Esophagus mucosa (tissue), 1 donor: ENCODE measurements at regions not wholly inside any gene's neighbourhood (a gene's known extent, or its start where the extent isn't known, plus 50 kb on each side); places are given as distances from the start of the nearest gene placed in this dataset.
"Not testable (repeated sequence)": the region's sequence is repeated elsewhere in the genome, so short reads cannot be mapped to it uniquely, and the experiment has no call there.

Source experiments
- ATAC-seq: fragments of 200-7000 bp; cut with Tn5 transposase; one replicate; pipeline ENCODE4 v1.9.1; 2020
- donor health status: DM: yes; HTN: yes; CAD: no.

- ATAC-seq = no peak
Measured at GRCh38 chr9:103407260-103407659, 412.1 kb downstream of the CYLC2 start.

DNA sequence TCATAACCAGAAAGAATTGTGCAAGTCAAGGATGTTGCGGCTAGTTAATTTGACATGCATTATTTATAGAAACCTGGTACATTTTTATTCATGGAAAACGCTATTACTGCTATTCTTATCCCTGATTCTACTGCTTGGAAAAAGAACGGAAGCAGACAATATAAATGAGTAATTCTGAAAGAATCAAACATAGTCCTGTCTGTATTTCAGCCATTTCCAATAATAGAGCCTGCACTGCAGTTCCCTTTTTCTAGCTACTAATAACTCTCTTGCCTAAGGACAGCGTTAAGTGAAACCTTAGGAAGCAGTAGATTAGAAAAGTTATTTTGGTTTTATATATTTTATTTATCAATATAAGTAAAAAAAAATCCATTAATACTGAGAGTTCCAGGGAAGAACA lies 414.9 kb downstream of the CYLC2 start:
- no peak for ATAC-seq

GRCh38 chr9:103427696-103428095 lies 432.6 kb downstream of the CYLC2 start:
- ATAC-seq = no peak

GRCh38 chr9:103430469-103430868 lies 435.3 kb downstream of the CYLC2 start:
- no peak for ATAC-seq

- no peak for ATAC-seq
Measured at GRCh38 chr9:103431809-103432208, 436.7 kb downstream of the CYLC2 start.

DNA sequence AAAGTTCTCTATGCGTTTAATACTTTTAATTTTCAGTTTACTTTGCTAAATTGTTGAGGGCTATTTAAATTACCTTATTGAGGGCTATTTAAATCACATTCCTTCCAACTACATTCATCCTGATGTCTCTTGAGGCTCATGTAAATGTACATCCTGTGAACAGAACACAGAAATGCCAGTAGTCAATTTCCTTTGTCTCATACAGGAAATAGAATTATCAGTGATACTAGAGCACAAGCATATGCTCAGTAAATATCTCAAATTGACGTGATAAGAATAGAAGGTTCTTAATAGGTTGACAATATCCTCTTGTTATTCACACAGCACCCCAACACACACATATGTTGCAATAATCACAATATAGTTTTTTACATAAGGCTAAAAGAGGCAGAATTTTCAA lies 449.0 kb downstream of the CYLC2 start:
- ATAC-seq = no peak

GRCh38 chr9:103458826-103459225 lies 463.7 kb downstream of the CYLC2 start:
- ATAC-seq = no peak

DNA sequence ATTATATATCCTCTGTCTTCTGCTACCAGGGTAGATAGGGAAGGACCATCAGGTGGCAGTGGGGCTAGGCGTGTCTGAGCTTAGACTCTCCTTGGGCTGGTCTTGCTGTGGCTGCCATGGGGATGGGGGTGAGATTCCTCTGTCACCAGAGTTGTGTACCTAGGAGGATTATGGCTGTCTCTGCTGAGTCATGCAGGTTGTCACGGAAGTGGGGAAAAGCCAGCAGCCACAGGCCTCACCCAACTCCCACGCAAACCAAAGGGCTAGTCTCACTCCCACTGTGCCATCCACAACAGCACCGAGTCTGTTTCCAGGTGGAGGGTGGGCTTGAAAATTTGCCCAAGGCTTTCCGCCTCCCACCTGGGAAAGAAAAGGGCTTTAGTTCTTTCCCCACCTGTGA lies 476.1 kb downstream of the CYLC2 start:
- ATAC-seq = no peak

DNA sequence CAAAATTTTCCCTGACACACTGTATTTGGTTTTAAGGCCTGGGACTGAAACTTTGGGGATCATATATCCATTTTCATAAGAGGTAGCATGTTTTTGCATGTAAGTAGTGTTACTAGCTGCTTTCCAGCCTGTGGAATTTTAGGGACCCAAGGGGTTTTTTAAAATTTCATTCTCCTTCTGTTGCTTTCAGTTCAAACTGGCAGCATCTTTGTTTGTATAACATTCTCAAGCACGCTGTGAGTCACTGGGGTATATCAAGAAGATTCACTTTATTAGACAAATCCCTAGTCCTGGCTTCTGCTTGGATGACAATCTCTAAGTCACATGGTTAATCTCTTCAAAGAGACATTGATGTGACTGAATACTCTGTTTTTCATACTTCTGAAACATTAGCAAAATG lies 479.0 kb downstream of the CYLC2 start:
- ATAC-seq = no peak

DNA sequence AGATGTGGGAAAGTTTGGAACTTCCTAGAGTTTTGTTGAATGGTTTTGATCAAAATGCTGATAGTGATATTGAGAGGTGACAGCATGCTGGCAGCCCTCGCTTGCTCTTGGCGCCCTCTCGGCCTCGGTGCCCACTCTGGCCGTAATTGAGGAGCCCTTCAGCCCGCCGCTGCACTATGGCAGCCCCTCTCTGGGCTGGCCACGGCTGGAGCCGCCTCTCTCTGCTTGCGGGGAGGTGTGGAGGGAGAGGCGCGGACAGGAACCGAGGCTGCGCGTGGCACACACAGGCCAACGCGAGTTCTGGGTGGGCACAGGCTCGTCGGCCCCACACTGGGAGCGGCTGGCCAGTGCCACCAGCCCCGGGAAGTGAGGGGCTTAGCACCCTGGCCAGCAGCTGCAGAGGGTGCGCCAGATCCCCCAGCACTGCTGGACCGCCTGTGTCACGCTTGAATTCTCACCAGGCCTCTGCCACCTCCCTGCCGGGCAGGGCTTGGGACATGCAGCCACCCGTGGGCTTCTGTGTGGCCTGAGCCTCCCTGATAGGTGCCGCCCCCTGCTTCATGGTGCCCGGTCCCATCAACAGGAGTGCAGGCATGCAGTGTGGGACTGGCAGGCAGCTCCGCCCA lies 488.5 kb downstream of the CYLC2 start:
- no peak for ATAC-seq

- ATAC-seq = no peak
Measured at GRCh38 chr9:103485138-103485537, 490.0 kb downstream of the CYLC2 start.

GRCh38 chr9:103514767-103515166 lies 519.6 kb downstream of the CYLC2 start:
- no peak for ATAC-seq

DNA sequence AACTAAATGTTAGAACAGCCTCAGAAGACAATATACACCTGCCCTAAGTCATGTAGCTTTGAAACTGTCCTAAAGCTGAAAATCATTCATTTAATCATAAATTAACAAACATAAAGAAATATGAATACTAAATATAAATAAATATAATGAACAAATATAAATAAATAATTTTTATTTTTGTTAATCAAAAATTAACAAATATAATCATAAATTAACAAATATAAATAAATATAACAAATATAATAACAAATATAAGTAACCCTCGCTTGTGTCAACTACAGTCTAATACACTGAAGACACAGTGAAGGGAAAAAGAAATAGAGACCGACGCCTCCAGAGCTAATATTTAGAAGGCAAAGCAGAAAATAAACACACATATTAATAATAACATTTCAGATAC lies 527.3 kb downstream of the CYLC2 start:
- no peak for ATAC-seq

DNA sequence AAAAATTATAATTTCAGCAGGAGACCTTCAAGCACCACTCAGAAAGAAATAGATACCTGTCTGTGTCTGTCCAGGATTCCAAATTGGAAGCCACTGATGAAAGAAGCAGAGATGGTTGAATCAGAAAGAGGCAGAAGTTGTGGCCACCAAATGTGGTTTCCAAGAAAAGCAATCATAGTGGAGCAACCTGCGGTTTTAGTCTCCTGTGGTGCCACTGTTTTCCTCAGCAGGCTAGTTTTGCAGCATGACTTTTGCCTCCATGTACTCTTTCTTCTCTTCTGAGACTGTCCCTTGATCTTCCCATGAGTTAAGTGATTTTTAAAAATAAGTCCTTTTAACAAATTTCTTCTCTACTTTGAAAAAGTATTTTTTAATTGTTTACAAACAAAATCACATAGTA lies 535.8 kb downstream of the CYLC2 start:
- no peak for ATAC-seq

GRCh38 chr9:103533318-103533717 lies 538.2 kb downstream of the CYLC2 start:
- ATAC-seq = no peak

GRCh38 chr9:103537426-103537825 lies 542.3 kb downstream of the CYLC2 start:
- no peak for ATAC-seq

GRCh38 chr9:103545260-103545659 lies 548.8 kb upstream of the SMC2 start:
- ATAC-seq = no peak

GRCh38 chr9:103552712-103553111 lies 541.4 kb upstream of the SMC2 start:
- ATAC-seq = no peak

- ATAC-seq = no peak
Measured at GRCh38 chr9:103574056-103574455, 520.1 kb upstream of the SMC2 start.

GRCh38 chr9:103586721-103587120 lies 507.4 kb upstream of the SMC2 start:
- no peak for ATAC-seq

GRCh38 chr9:103601287-103601686 lies 492.8 kb upstream of the SMC2 start:
- ATAC-seq = no peak

DNA sequence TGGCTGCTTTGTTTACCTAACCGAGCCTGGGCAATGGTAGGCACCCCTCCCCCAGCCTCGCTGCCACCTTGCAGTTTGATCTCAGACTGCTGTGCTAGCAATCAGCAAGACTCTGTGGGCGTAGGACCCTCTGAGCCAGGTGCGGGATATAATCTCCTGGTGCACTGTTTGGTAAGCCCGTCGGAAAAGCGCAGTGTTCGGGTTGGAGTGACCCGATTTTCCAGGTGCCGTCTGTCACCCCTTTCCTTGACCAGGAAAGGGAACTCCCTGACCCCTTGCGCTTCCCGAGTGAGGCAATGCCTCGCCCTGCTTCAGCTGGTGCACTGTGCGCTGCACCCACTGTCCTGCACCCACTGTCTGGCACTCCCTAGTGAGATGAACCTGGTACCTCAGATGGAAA lies 482.2 kb upstream of the SMC2 start:
- not testable (repeated sequence) for ATAC-seq

- ATAC-seq = no peak
Measured at GRCh38 chr9:103615994-103616393, 478.1 kb upstream of the SMC2 start.

GRCh38 chr9:103617046-103617445 lies 477.1 kb upstream of the SMC2 start:
- no peak for ATAC-seq

DNA sequence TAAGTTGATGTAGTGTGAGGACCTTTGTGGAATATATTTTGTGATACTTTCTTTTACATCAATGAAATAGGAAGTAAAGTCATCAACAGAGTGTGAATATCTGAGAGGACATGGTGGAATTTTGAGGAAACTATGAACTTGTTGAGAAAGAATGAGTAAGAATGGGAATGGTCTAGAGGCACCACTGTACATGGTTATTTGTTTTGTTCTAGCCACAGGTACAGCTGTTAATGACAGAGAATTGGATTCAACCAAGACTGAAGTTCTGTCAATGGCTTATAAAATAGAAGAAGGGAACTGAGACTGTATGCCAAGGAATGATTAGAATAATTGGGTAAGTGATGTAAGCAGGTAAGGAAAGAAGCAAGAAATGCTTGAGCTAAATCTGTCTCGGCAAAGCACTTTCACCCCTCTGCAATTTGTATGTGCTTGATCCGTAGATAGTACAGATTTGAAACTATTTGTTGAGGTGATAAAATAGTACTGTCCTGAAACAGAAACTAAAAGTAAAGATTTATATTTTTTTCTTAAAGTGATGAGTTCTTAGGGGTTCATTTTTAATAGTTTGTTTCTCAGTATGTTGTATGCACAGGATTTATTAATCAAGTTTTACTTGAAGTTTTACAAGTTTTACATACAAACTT lies 468.8 kb upstream of the SMC2 start:
- ATAC-seq = no peak
